Thyroid gland (tissue), 4 donors: ENCODE measurements at regions not wholly inside any gene's neighbourhood (a gene's known extent, or its start where the extent isn't known, plus 50 kb on each side); places are given as distances from the start of the nearest gene placed in this dataset.

ENCODE experiments used
- CTCF ChIP-seq, 6 experiments: fragments of 200-600 bp in 3 of 6; fragments of 450-650 bp in 3 of 6; sonication (generic) in 3 of 6; IDR thresholded peaks; one replicate each; pipeline ENCODE4 v1.5.1; 2016 to 2019; ENCODE audit warnings: antibody characterized with exemption in 6 of 6, mild to moderate bottlenecking in 2 of 6, inconsistent platforms in 1 of 6, moderate library complexity in 1 of 6
- POLR2A ChIP-seq, 2 donors: fragments of 450-650 bp; IDR thresholded peaks; one replicate each; pipeline ENCODE4 v1.6.1; 2017; ENCODE audit warnings: antibody characterized with exemption in 2 of 2, mild to moderate bottlenecking in 2 of 2, moderate library complexity in 1 of 2

- TF ChIP-seq POLR2A (IDR thresholded peaks at IDR 0.05) (no peak), CTCF (IDR thresholded peaks at IDR 0.05) (no peak)
Measured at GRCh38 chr18:40447820-40448219, 1507.2 kb upstream of the PIK3C3 start.
